WTC11 (cell line): ENCODE measurements at regions not wholly inside any gene's neighbourhood (a gene's known extent, or its start where the extent isn't known, plus 50 kb on each side); places are given as distances from the start of the nearest gene placed in this dataset.

Experiments used
- CBFB ChIP-seq: sonication (generic); formaldehyde crosslinking; IDR thresholded peaks from 2 replicates; pipeline ENCODE4 v1.8.1; 2022; ENCODE audit warnings: mild to moderate bottlenecking, low read depth, missing genetic modification reagents
- ELF4 ChIP-seq: sonication (generic); formaldehyde crosslinking; IDR thresholded peaks from 2 replicates; pipeline ENCODE4 v1.8.1; 2022; ENCODE audit warnings: low read depth, mild to moderate bottlenecking, moderate library complexity, missing genetic modification reagents
- ESRRA ChIP-seq: sonication (generic); formaldehyde crosslinking; IDR thresholded peaks from 2 replicates; pipeline ENCODE4 v1.8.1; 2022; ENCODE audit warnings: mild to moderate bottlenecking, missing genetic modification reagents, borderline replicate concordance
- NR2C2 ChIP-seq: sonication (generic); formaldehyde crosslinking; IDR thresholded peaks from 2 replicates; pipeline ENCODE4 v1.8.0; 2022; ENCODE audit warnings: mild to moderate bottlenecking, missing genetic modification reagents
- SP1 ChIP-seq: sonication (generic); formaldehyde crosslinking; conservative IDR thresholded peaks from 2 replicates; pipeline ENCODE4 v1.8.1; 2022; ENCODE audit warnings: missing genetic modification reagents
- TEAD4 ChIP-seq: sonication (generic); formaldehyde crosslinking; IDR thresholded peaks from 2 replicates; pipeline ENCODE4 v1.8.0; 2022; ENCODE audit warnings: mild to moderate bottlenecking, missing genetic modification reagents
- ZNF219 ChIP-seq: sonication (generic); formaldehyde crosslinking; IDR thresholded peaks from 2 replicates; pipeline ENCODE4 v1.8.0; 2023; ENCODE audit warnings: missing genetic modification reagents, mild to moderate bottlenecking, borderline replicate concordance
- TF ChIP-seq, protein P1 (sequence below): fragments of 200-600 bp; IDR thresholded peaks from 2 replicates; pipeline ENCODE4 v1.8.0; 2022; ENCODE audit warnings: antibody characterized with exemption
- TF ChIP-seq, protein P2 (sequence below): sonication (generic); formaldehyde crosslinking; IDR thresholded peaks from 2 replicates; pipeline ENCODE4 v1.8.0; 2022; ENCODE audit warnings: mild to moderate bottlenecking, missing genetic modification reagents
- TF ChIP-seq, protein P3 (sequence below): sonication (generic); formaldehyde crosslinking; IDR thresholded peaks from 2 replicates; pipeline ENCODE4 v1.8.1; 2023; ENCODE audit warnings: mild to moderate bottlenecking, moderate library complexity, missing genetic modification reagents
- TF ChIP-seq, protein P4 (sequence below): sonication (generic); formaldehyde crosslinking; IDR thresholded peaks from 2 replicates; pipeline ENCODE4 v1.8.1; 2022; ENCODE audit warnings: low read depth, missing genetic modification reagents, borderline replicate concordance

DNA sequence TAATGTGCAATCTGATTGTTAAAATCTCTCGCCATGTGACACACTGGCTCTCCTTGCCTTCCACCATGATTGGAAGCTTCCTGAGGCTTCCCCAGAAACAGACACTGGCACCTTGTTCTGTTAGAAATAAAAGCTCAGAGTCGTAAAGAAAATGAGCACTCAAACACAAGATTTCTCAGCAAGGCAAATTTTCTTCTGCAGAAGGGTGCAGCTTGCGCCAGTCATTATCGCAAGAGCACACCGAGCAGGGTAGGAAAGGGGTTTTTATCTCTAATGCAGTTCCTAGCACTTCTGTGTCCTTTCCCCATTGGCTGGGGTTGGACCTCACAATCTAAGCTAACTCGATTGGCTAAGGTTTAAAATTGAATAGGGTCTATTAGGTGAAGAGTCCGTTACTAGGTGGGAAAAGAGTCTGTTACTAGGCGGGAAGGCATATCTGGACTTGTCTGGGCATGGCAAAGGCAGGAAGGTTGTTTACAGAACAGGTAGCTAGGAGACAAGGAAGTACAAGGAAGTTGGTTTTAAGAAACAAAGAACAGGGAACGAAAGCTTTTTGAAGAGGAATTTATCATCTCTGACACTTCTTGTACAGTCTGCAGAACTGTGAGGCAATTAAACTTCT, 62.6 kb upstream of the BICD1 start:
- TF ChIP-seq, protein P1, sequence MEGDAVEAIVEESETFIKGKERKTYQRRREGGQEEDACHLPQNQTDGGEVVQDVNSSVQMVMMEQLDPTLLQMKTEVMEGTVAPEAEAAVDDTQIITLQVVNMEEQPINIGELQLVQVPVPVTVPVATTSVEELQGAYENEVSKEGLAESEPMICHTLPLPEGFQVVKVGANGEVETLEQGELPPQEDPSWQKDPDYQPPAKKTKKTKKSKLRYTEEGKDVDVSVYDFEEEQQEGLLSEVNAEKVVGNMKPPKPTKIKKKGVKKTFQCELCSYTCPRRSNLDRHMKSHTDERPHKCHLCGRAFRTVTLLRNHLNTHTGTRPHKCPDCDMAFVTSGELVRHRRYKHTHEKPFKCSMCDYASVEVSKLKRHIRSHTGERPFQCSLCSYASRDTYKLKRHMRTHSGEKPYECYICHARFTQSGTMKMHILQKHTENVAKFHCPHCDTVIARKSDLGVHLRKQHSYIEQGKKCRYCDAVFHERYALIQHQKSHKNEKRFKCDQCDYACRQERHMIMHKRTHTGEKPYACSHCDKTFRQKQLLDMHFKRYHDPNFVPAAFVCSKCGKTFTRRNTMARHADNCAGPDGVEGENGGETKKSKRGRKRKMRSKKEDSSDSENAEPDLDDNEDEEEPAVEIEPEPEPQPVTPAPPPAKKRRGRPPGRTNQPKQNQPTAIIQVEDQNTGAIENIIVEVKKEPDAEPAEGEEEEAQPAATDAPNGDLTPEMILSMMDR: no peak
- no peak for TF ChIP-seq SP1 (CRISPR knock-in tag)
- TF ChIP-seq, protein P2, sequence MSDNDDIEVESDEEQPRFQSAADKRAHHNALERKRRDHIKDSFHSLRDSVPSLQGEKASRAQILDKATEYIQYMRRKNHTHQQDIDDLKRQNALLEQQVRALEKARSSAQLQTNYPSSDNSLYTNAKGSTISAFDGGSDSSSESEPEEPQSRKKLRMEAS: no peak
- TF ChIP-seq TEAD4: no peak
- TF ChIP-seq CBFB (CRISPR knock-in tag): no peak
- no peak for TF ChIP-seq ZNF219 (CRISPR knock-in tag)
- no peak for TF ChIP-seq ESRRA
- TF ChIP-seq, protein P3, sequence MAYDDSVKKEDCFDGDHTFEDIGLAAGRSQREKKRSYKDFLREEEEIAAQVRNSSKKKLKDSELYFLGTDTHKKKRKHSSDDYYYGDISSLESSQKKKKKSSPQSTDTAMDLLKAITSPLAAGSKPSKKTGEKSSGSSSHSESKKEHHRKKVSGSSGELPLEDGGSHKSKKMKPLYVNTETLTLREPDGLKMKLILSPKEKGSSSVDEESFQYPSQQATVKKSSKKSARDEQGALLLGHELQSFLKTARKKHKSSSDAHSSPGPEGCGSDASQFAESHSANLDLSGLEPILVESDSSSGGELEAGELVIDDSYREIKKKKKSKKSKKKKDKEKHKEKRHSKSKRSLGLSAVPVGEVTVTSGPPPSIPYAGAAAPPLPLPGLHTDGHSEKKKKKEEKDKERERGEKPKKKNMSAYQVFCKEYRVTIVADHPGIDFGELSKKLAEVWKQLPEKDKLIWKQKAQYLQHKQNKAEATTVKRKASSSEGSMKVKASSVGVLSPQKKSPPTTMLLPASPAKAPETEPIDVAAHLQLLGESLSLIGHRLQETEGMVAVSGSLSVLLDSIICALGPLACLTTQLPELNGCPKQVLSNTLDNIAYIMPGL (CRISPR knock-in tag): no peak
- TF ChIP-seq, protein P4, sequence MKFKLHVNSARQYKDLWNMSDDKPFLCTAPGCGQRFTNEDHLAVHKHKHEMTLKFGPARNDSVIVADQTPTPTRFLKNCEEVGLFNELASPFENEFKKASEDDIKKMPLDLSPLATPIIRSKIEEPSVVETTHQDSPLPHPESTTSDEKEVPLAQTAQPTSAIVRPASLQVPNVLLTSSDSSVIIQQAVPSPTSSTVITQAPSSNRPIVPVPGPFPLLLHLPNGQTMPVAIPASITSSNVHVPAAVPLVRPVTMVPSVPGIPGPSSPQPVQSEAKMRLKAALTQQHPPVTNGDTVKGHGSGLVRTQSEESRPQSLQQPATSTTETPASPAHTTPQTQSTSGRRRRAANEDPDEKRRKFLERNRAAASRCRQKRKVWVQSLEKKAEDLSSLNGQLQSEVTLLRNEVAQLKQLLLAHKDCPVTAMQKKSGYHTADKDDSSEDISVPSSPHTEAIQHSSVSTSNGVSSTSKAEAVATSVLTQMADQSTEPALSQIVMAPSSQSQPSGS (CRISPR knock-in tag): no peak
- no peak for TF ChIP-seq NR2C2 (CRISPR knock-in tag)
- no peak for TF ChIP-seq ELF4 (CRISPR knock-in tag)
